BLaER1 (cell line): ENCODE measurements at regions not wholly inside any gene's neighbourhood (a gene's known extent, or its start where the extent isn't known, plus 50 kb on each side); places are given as distances from the start of the nearest gene placed in this dataset.

Experiments used
- H3K27ac ChIP-seq: shearing (Covaris generic); formaldehyde crosslinking; 2 replicates; pipeline ENCODE4 v1.8.1; 2022
- H3K27me3 ChIP-seq: shearing (Covaris generic); formaldehyde crosslinking; 2 replicates; pipeline ENCODE4 v1.8.1; 2022
- H3K36me3 ChIP-seq: shearing (Covaris generic); formaldehyde crosslinking; 2 replicates; pipeline ENCODE4 v1.8.1; 2022
- H3K4me1 ChIP-seq: shearing (Covaris generic); formaldehyde crosslinking; 2 replicates; pipeline ENCODE4 v1.8.1; 2022
- H3K4me2 ChIP-seq: shearing (Covaris generic); formaldehyde crosslinking; 2 replicates; pipeline ENCODE4 v1.8.1; 2022
- H3K4me3 ChIP-seq: shearing (Covaris generic); formaldehyde crosslinking; 2 replicates; pipeline ENCODE4 v1.8.1; 2022
- H3K9ac ChIP-seq: shearing (Covaris generic); formaldehyde crosslinking; 2 replicates; pipeline ENCODE4 v1.8.1; 2022
- H3K9me3 ChIP-seq: shearing (Covaris generic); formaldehyde crosslinking; 2 replicates; pipeline ENCODE4 v1.8.1; 2022
- H4K20me1 ChIP-seq: shearing (Covaris generic); formaldehyde crosslinking; 2 replicates; pipeline ENCODE4 v1.8.1; 2022
- Cebpa-rat ChIP-seq: shearing (Covaris generic); IDR thresholded peaks from 2 replicates; pipeline ENCODE4 v1.8.1; 2022

DNA sequence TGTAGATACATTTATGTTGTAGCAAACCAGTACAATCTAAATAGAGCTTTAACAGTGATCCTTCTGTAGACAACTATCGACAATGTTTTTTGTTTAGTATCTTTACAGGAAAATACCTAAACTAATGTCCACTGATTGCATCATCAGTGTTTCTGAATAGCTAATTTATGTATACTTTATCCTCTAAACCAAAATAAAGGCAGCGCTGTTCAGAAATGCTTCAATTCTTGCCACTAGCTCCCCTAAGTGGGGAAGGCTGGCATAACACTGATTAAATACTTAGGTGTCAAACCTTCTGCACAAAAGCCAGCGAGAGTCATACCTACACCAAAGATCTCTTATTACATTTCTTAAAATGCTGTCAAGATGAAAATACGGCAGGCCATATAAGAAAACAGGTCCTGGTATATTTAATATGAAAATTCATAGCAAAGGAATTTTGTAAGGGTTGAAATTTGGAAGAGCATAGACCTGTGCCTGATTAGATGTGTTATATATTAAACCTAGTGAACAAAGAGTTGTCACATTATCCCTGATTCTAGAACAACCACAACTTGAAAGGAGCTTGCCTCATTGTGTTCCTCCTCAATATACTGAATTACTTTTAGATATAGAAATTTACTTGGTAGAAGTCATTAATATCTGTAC is 1693.4 kb upstream of the SLC39A10 start:
- no peaks in the 10 kb centered on the region for H4K20me1 ChIP-seq
- H3K4me1 ChIP-seq = no peaks in the 10 kb centered on the region
- no peak overlapping the region for H3K4me2 ChIP-seq
- H3K27ac ChIP-seq = no peak overlapping the region
- no peaks in the 10 kb centered on the region for H3K36me3 ChIP-seq
- no peak overlapping the region for H3K9ac ChIP-seq
- H3K27me3 ChIP-seq = no peaks in the 10 kb centered on the region
- H3K4me3 ChIP-seq = no peak overlapping the region
- no peaks in the 10 kb centered on the region for H3K9me3 ChIP-seq
- no peak for TF ChIP-seq Cebpa-rat

DNA sequence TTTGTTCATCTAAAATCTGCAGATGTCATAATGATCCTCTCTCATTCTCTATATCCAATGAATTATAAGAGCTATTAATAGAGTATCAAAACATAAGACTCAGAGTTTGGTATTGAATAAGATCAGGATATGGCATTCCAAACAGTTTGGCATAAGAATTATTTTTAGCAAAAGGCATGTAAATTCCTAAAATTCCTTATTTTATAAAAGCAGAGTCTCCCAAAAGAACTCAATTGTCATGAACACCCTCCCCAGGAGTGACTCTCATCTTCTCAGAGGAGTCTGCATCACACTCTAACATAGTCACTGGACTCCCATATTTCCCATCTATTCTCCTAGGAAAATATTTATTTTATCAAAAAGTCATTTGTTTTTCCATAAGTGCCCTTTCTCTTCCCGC is 1710.2 kb upstream of the SLC39A10 start:
- Histone ChIP-seq H3K4me3 (no peak overlapping the region), H3K9me3 (no peaks in the 10 kb centered on the region)
- TF ChIP-seq Cebpa-rat = no peak

DNA sequence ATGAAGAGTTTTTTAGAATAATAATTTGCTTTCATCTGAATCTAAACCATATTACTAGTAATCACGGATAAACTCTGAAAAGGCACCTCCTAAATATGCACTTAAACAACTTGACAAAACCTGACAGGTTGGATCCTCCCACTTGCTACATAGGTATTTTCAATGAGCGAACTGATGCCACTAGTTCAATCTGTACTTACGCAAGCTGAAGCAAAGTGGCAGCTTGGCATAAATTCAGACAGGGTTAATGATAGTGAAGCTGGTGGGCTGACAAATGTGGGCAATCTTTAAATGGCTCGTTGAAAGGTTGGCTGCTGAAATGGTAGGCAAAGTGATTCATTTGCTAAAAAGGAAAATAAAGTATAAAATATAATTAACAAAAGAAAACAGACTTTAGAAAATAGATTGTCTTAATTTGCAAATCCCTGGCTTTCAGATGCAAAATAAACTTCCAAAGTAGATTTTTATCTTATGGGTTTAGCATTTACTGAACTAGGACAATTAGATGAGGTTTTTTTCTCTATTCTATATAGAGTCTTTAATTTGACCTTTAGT is 1713.5 kb upstream of the SLC39A10 start:
- no peaks in the 10 kb centered on the region for H3K27me3 ChIP-seq
- no peak overlapping the region for H3K9ac ChIP-seq
- H3K4me2 ChIP-seq = no peak overlapping the region
- H3K27ac ChIP-seq = no peak overlapping the region
- H3K4me3 ChIP-seq = no peak overlapping the region
- no peaks in the 10 kb centered on the region for H4K20me1 ChIP-seq
- no peaks in the 10 kb centered on the region for H3K36me3 ChIP-seq
- H3K9me3 ChIP-seq = no peaks in the 10 kb centered on the region
- TF ChIP-seq Cebpa-rat = no peak
- H3K4me1 ChIP-seq = no peaks in the 10 kb centered on the region

More for the DNA sequence above, 1710.2 kb upstream of the SLC39A10 start:
- H3K4me1 ChIP-seq = no peaks in the 10 kb centered on the region
- H3K4me2 ChIP-seq = no peak overlapping the region
- H3K36me3 ChIP-seq = no peaks in the 10 kb centered on the region
- H3K27ac ChIP-seq = no peak overlapping the region
- H3K27me3 ChIP-seq = no peaks in the 10 kb centered on the region
- no peaks in the 10 kb centered on the region for H4K20me1 ChIP-seq
- no peak overlapping the region for H3K9ac ChIP-seq

DNA sequence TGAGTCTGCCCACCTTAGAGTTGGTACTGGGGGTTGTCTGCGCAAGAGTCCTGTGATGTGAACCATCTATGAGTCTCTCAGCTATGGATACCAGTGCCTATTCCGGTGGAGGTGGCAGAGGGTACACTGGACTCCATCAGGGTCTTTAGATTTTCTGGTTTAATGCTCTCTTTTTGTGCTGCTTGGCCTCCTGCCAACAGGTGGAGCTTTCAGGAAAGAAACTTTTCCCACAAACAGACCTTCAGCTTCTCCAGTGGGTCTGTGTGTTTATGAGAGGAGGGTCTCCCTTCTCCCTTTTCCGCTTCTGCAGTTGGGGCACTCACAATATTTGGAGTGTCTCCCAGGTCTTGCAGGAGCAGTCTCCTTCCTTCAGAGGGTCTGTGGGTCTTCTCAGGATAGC is 1721.9 kb upstream of the SLC39A10 start:
- no peaks in the 10 kb centered on the region for H3K4me1 ChIP-seq
- H3K4me2 ChIP-seq = no peak overlapping the region
- no peak overlapping the region for H3K4me3 ChIP-seq
- H4K20me1 ChIP-seq = no peaks in the 10 kb centered on the region
- no peaks in the 10 kb centered on the region for H3K36me3 ChIP-seq
- no peak overlapping the region for H3K9ac ChIP-seq
- H3K9me3 ChIP-seq = no peaks in the 10 kb centered on the region
- TF ChIP-seq Cebpa-rat = no peak
- H3K27ac ChIP-seq = no peak overlapping the region
- no peaks in the 10 kb centered on the region for H3K27me3 ChIP-seq

DNA sequence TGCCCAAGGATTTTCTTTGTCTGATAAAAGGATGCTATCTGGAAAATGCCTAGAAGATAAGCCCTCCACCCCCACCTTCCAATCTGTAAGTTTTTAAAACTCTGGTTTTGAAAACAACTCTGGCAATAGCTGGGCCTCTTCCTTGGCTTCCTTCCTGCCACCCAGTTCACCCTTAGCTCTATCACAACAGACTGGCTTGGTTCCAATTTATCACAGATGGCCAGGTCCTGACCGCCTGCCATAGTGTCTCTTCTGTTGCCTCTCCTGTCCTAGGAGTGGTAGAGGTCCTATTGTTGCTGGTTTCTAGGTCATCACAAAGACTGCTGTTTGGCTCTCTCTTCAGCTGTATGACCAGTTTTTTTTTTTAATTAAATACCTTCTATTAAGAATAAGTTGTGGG is 1727.9 kb upstream of the SLC39A10 start:
- Histone ChIP-seq H3K27me3 (no peaks in the 10 kb centered on the region), H3K4me3 (no peak overlapping the region), H3K9ac (no peak overlapping the region), H3K36me3 (no peaks in the 10 kb centered on the region), H4K20me1 (no peaks in the 10 kb centered on the region), H3K4me1 (peaks cover 7% of the 10 kb centered on the region; the same call in 1 of the 2 replicates), H3K27ac (no peak overlapping the region), H3K4me2 (peak overlapping the region; percentile 44), H3K9me3 (no peaks in the 10 kb centered on the region)
- TF ChIP-seq Cebpa-rat = no peak

DNA sequence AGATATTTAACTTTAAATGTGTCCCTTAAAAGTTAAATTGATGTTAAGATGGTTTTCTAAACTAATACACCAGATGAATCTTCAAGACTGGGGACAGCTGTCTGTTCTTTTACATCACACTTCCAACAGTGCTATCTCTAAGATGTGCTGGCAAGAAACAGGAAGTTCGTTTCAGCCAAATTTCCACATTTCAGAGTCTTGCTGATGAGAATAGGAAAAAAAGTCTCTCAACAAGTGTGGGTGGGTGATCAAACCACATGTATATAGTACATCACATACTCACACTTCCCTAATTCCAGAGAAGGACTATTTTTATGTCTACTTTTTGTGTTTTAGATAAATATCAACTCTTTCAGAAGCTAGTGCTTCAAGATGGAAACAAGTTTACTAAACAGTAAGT is 1712.8 kb upstream of the TMEFF2 start:
- H3K27ac ChIP-seq = no peak overlapping the region
- H3K36me3 ChIP-seq = no peaks in the 10 kb centered on the region
- H3K4me3 ChIP-seq = no peak overlapping the region
- H3K4me2 ChIP-seq = no peak overlapping the region
- H4K20me1 ChIP-seq = no peaks in the 10 kb centered on the region
- no peaks in the 10 kb centered on the region for H3K9me3 ChIP-seq
- 0 out of 2 replicates have a peak, but pooled peaks cover 5% of the 10 kb centered on the region for H3K4me1 ChIP-seq
- TF ChIP-seq Cebpa-rat = no peak
- H3K27me3 ChIP-seq = no peaks in the 10 kb centered on the region
- no peak overlapping the region for H3K9ac ChIP-seq

DNA sequence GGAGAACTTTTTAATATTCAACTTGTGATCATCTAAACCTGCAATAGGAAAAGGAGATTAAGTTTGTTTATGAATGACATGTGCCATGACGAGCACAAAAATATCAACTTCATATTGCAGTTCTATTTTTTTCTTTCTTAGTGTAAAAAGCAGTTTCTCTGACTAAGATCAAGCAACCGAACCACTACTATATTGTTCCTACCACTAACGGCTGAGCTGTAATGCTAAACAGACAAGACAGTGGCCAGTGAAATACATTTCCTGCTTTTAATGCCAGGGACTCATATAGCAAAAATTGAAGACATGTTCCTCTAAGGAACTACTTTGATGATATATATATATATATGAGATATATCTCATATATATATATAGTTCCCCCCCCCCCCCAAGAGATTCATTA is 1705.6 kb upstream of the TMEFF2 start:
- Histone ChIP-seq H3K4me1 (no peaks in the 10 kb centered on the region), H3K4me3 (no peak overlapping the region), H3K27ac (no peak overlapping the region)

DNA sequence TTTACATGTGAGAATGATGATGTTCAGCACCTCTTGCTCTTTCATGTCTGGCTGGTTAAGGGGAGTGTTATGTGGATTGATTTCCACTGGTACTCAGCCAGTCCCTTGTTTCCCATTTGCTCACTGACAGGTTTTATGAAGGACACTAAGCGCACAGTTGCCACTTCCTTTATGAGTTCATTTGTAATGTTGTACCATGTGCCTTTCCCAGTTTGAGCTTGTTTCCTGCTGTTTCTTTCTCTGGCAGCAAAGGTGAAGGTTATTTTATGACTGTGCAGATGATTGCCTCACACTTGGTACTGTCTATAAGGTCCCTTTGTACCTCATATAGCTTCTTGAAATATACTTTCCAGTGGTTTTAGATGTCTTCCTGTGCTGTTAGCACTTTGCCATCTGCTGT is 1700.5 kb upstream of the TMEFF2 start:
- no peak overlapping the region for H3K27ac ChIP-seq
- no peaks in the 10 kb centered on the region for H3K36me3 ChIP-seq
- TF ChIP-seq Cebpa-rat = no peak
- H3K4me2 ChIP-seq = no peak overlapping the region
- no peaks in the 10 kb centered on the region for H4K20me1 ChIP-seq
- H3K27me3 ChIP-seq = no peaks in the 10 kb centered on the region
- no peaks in the 10 kb centered on the region for H3K4me1 ChIP-seq
- no peak overlapping the region for H3K9ac ChIP-seq
- no peak overlapping the region for H3K4me3 ChIP-seq
- no peaks in the 10 kb centered on the region for H3K9me3 ChIP-seq

More for the DNA sequence above, 1705.6 kb upstream of the TMEFF2 start:
- H3K9ac ChIP-seq = no peak overlapping the region
- no peaks in the 10 kb centered on the region for H3K36me3 ChIP-seq
- H3K9me3 ChIP-seq = no peaks in the 10 kb centered on the region
- TF ChIP-seq Cebpa-rat = no peak
- H4K20me1 ChIP-seq = no peaks in the 10 kb centered on the region
- no peak overlapping the region for H3K4me2 ChIP-seq
- H3K27me3 ChIP-seq = no peaks in the 10 kb centered on the region

DNA sequence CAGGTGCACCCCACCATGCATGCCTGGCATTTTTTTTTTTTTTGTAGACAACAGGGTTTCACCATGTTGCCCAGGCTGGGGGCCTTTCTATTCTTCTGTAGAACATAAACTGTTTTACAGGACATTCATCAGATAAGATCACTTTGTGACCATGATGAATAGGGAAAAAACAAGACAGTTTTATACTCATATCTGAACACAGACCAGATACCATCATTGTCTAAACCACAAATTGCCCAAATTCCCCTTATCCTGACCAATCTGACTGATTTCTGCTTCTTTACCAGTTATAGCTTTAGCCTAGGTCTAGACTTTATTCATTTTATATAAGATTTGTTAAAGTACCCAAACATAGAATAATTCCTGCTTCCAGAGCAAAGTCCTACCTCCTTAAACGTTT is 1699.3 kb upstream of the TMEFF2 start:
- no peak overlapping the region for H3K27ac ChIP-seq
- no peaks in the 10 kb centered on the region for H3K27me3 ChIP-seq
- H3K36me3 ChIP-seq = no peaks in the 10 kb centered on the region
- no peak overlapping the region for H3K4me3 ChIP-seq
- no peaks in the 10 kb centered on the region for H3K4me1 ChIP-seq
- no peak overlapping the region for H3K9ac ChIP-seq
- no peak overlapping the region for H3K4me2 ChIP-seq
- no peaks in the 10 kb centered on the region for H3K9me3 ChIP-seq
- no peaks in the 10 kb centered on the region for H4K20me1 ChIP-seq
- TF ChIP-seq Cebpa-rat = no peak

DNA sequence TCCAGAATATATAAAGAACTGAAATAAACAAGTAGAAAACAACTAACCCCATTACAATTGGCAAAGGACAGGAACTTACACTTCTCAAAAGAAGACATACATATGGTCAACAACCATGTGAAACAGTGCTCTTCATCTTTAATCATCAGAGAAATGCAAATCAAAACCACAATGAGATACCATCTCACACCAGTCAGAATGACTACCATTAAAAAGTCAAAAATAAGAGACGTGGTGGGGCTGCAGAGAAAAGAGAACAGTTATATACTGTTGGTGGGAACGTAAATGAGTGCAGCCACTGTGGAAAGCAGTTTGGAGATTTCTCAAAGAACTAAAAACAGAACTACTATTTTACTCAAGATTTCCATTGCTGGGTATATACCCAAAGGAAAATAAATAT is 1696.3 kb upstream of the TMEFF2 start:
- Histone ChIP-seq H3K4me1 (no peaks in the 10 kb centered on the region), H3K27me3 (no peaks in the 10 kb centered on the region), H3K27ac (no peak overlapping the region), H3K4me3 (no peak overlapping the region), H3K9ac (no peak overlapping the region), H4K20me1 (no peaks in the 10 kb centered on the region), H3K36me3 (no peaks in the 10 kb centered on the region), H3K9me3 (no peaks in the 10 kb centered on the region), H3K4me2 (no peak overlapping the region)
- TF ChIP-seq Cebpa-rat = no peak

DNA sequence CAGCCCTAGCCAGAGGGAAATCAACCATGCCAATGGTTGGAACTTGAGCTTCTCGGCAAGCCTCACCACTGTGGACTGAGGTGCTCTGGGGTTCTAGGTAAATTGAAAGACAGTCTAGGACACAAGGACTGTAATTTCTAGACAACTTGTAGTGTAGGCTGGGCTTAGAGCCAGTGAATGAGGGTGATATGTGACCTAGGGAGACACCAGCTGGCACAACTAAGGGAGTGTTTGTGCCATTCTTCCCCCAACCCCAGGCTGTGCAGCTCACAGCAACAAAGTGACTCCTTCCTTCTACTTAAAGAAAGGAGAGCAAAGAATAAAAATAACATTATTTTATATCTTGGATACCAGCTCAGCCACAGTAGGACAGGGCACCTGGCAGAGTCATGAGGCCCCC is 1690.7 kb upstream of the TMEFF2 start:
- Histone ChIP-seq H4K20me1 (no peaks in the 10 kb centered on the region), H3K4me3 (no peak overlapping the region), H3K9ac (no peak overlapping the region), H3K27me3 (no peaks in the 10 kb centered on the region), H3K4me1 (no peaks in the 10 kb centered on the region), H3K9me3 (no peaks in the 10 kb centered on the region), H3K4me2 (no peak overlapping the region), H3K27ac (no peak overlapping the region), H3K36me3 (no peaks in the 10 kb centered on the region)
- TF ChIP-seq Cebpa-rat = no peak
